ENCODE measurements at regions not wholly inside any gene's neighbourhood (a gene's known extent, or its start where the extent isn't known, plus 50 kb on each side); places are given as distances from the start of the nearest gene placed in this dataset.

DNA sequence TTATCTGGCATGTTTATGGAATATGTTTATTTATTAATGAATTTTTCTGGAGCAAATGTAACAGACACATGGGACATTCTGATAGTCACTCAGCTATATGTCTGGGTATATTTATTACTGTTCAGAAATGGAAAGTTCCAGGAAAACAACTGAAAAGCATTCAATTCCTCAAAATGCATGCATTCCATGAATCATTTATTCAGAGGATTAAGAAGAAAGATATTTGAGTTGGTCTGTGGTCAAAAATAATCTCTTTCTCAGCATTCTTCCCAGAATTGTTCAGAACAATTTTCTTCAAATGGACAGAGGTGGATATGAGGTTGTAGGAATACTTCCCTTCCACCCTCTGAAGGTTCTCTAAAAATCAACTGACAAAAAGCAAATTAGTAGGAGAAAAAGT, 97.6 kb upstream of the ITGB1 start:
- H3K9me3 ChIP-seq (ENCODE audit: control insufficient read depth in 4 of 4, low read length in 3 of 4), result no peaks in the 10 kb centered on the region
- H3K36me3 ChIP-seq (ENCODE audit: control insufficient read depth in 4 of 4, insufficient read depth in 3 of 4, low read depth in 1 of 4, low read length in 3 of 4), result no peaks in the 10 kb centered on the region
- TF ChIP-seq FOXA2 (IDR thresholded peaks at IDR 0.05), result no peak
- TF ChIP-seq, protein P1, sequence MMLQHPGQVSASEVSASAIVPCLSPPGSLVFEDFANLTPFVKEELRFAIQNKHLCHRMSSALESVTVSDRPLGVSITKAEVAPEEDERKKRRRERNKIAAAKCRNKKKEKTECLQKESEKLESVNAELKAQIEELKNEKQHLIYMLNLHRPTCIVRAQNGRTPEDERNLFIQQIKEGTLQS (IDR thresholded peaks at IDR 0.05), result no peak
- no peak for TF ChIP-seq GABPA (IDR thresholded peaks at IDR 0.05 in 1 of 2, conservative IDR thresholded peaks at IDR 0.05 in 1 of 2)
- TF ChIP-seq, protein P2, sequence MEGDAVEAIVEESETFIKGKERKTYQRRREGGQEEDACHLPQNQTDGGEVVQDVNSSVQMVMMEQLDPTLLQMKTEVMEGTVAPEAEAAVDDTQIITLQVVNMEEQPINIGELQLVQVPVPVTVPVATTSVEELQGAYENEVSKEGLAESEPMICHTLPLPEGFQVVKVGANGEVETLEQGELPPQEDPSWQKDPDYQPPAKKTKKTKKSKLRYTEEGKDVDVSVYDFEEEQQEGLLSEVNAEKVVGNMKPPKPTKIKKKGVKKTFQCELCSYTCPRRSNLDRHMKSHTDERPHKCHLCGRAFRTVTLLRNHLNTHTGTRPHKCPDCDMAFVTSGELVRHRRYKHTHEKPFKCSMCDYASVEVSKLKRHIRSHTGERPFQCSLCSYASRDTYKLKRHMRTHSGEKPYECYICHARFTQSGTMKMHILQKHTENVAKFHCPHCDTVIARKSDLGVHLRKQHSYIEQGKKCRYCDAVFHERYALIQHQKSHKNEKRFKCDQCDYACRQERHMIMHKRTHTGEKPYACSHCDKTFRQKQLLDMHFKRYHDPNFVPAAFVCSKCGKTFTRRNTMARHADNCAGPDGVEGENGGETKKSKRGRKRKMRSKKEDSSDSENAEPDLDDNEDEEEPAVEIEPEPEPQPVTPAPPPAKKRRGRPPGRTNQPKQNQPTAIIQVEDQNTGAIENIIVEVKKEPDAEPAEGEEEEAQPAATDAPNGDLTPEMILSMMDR (IDR thresholded peaks at IDR 0.05; ENCODE audit: low read depth, low read length, missing input control), result no peak
- TF ChIP-seq HNF4A (conservative IDR thresholded peaks at IDR 0.05), result no peak
- TF ChIP-seq, protein P3, sequence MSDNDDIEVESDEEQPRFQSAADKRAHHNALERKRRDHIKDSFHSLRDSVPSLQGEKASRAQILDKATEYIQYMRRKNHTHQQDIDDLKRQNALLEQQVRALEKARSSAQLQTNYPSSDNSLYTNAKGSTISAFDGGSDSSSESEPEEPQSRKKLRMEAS (IDR thresholded peaks at IDR 0.05), result no peak
- no peak for TF ChIP-seq FOXA1 (IDR thresholded peaks at IDR 0.05)
- TF ChIP-seq RAD21 (IDR thresholded peaks at IDR 0.05), result no peak
- no peak for TF ChIP-seq SP1 (IDR thresholded peaks at IDR 0.05)
- TF ChIP-seq NR2F2 (IDR thresholded peaks at IDR 0.05), result no peak
- TF ChIP-seq RXRA (IDR thresholded peaks at IDR 0.05), result no peak
- TF ChIP-seq JUND (IDR thresholded peaks at IDR 0.05), result no peak
- no peak for TF ChIP-seq TAF1 (conservative IDR thresholded peaks at IDR 0.05)
- TF ChIP-seq, protein P4, sequence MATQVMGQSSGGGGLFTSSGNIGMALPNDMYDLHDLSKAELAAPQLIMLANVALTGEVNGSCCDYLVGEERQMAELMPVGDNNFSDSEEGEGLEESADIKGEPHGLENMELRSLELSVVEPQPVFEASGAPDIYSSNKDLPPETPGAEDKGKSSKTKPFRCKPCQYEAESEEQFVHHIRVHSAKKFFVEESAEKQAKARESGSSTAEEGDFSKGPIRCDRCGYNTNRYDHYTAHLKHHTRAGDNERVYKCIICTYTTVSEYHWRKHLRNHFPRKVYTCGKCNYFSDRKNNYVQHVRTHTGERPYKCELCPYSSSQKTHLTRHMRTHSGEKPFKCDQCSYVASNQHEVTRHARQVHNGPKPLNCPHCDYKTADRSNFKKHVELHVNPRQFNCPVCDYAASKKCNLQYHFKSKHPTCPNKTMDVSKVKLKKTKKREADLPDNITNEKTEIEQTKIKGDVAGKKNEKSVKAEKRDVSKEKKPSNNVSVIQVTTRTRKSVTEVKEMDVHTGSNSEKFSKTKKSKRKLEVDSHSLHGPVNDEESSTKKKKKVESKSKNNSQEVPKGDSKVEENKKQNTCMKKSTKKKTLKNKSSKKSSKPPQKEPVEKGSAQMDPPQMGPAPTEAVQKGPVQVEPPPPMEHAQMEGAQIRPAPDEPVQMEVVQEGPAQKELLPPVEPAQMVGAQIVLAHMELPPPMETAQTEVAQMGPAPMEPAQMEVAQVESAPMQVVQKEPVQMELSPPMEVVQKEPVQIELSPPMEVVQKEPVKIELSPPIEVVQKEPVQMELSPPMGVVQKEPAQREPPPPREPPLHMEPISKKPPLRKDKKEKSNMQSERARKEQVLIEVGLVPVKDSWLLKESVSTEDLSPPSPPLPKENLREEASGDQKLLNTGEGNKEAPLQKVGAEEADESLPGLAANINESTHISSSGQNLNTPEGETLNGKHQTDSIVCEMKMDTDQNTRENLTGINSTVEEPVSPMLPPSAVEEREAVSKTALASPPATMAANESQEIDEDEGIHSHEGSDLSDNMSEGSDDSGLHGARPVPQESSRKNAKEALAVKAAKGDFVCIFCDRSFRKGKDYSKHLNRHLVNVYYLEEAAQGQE (IDR thresholded peaks at IDR 0.05), result no peak
- no peak overlapping the region for H3K27ac ChIP-seq (ENCODE audit: low read depth in 1 of 2, low read length in 2 of 2)
- H3K9ac ChIP-seq (ENCODE audit: low read depth in 1 of 2, low read length in 2 of 2), result no peak overlapping the region
- no peaks in the 10 kb centered on the region for H3K4me1 ChIP-seq (ENCODE audit: control insufficient read depth in 4 of 4, insufficient read depth in 4 of 4, low read length in 3 of 4)
- no peak overlapping the region for H3K4me3 ChIP-seq (ENCODE audit: low read depth in 1 of 3, low read length in 3 of 3)
- DNase-seq (ENCODE audit: low spot score), result no peak
- H3K27me3 ChIP-seq (ENCODE audit: control insufficient read depth in 4 of 4, insufficient read depth in 4 of 4, low read length in 3 of 4), result no peaks in the 10 kb centered on the region

DNA sequence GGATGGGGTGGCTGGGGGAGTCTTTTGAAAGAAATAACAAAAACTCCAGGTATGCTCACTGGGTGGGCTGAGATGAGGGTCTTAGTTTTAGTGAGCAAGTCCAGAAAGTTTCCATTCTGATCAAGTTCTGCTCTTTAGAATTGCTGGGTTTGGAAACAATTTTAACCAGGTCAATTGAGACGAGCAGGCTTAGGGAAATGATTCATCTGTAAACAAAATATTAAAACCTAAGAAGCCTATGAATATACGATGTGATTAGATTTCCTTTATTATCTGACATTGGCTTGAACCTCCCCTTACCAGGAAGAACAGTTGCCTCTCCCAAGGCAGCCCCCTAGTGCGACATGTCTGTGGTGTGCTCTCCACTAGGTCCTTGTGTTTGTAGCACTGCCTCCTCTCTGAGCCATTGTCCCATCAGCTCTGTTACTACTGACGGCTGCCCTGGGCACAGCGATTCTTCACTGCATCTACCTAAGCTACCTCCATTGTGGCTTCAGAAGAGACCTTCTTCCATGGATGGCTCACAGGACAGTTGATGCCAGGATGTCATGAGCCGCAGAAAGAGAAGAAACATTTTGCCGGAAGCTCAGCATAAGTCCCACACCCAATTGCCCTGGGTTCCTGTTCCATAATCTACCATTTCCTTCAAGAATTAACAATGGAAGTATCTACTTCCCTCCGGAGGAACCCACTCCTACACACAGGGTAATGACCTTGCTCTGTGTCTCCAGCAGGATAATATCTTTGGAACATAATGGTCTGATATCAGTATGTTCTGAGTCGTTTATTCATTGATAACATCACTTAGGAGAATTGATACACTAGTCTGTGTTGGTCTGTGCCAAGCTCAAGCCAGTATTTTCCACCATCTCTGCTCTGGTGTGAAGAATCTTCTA, 95.1 kb upstream of the ITGB1 start:
- Histone ChIP-seq H3K9ac (ENCODE audit: low read depth in 1 of 2, low read length in 2 of 2) (no peak overlapping the region), H3K27me3 (ENCODE audit: control insufficient read depth in 4 of 4, insufficient read depth in 4 of 4, low read length in 3 of 4) (no peaks in the 10 kb centered on the region), H3K4me1 (ENCODE audit: control insufficient read depth in 4 of 4, insufficient read depth in 4 of 4, low read length in 3 of 4) (no peaks in the 10 kb centered on the region), H3K4me3 (ENCODE audit: low read depth in 1 of 3, low read length in 3 of 3) (no peak overlapping the region), H3K36me3 (ENCODE audit: control insufficient read depth in 4 of 4, insufficient read depth in 3 of 4, low read depth in 1 of 4, low read length in 3 of 4) (no peaks in the 10 kb centered on the region), H3K9me3 (ENCODE audit: control insufficient read depth in 4 of 4, low read length in 3 of 4) (no peaks in the 10 kb centered on the region), H3K27ac (ENCODE audit: low read depth in 1 of 2, low read length in 2 of 2) (no peak overlapping the region)
- WGBS, result 80% methylated on average over 9 of the region's 9 CpGs
- no peak for DNase-seq (ENCODE audit: low spot score)
- TF ChIP-seq, protein P2 (IDR thresholded peaks at IDR 0.05; ENCODE audit: low read depth, low read length, missing input control), result no peak
- TF ChIP-seq SP1 (IDR thresholded peaks at IDR 0.05) (no peak), HNF4G (IDR thresholded peaks at IDR 0.05) (no peak), TAF1 (conservative IDR thresholded peaks at IDR 0.05) (no peak), JUND (IDR thresholded peaks at IDR 0.05) (no peak), HNF4A (conservative IDR thresholded peaks at IDR 0.05) (no peak), EGR1 (IDR thresholded peaks at IDR 0.05; ENCODE audit: low read depth in 2 of 2) (no peak), FOXA1 (IDR thresholded peaks at IDR 0.05) (no peak), GABPA (IDR thresholded peaks at IDR 0.05 in 1 of 2, conservative IDR thresholded peaks at IDR 0.05 in 1 of 2) (no peak)
- TF ChIP-seq, protein P5, sequence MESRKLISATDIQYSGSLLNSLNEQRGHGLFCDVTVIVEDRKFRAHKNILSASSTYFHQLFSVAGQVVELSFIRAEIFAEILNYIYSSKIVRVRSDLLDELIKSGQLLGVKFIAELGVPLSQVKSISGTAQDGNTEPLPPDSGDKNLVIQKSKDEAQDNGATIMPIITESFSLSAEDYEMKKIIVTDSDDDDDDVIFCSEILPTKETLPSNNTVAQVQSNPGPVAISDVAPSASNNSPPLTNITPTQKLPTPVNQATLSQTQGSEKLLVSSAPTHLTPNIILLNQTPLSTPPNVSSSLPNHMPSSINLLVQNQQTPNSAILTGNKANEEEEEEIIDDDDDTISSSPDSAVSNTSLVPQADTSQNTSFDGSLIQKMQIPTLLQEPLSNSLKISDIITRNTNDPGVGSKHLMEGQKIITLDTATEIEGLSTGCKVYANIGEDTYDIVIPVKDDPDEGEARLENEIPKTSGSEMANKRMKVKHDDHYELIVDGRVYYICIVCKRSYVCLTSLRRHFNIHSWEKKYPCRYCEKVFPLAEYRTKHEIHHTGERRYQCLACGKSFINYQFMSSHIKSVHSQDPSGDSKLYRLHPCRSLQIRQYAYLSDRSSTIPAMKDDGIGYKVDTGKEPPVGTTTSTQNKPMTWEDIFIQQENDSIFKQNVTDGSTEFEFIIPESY (IDR thresholded peaks at IDR 0.05), result no peak
- TF ChIP-seq, protein P3 (IDR thresholded peaks at IDR 0.05), result no peak

Measured in liver (tissue), 8 donors.